SK-N-SH treated with all-trans-retinoic acid at 6 μM for 48 hours (cell line): ENCODE measurements at regions not wholly inside any gene's neighbourhood (a gene's known extent, or its start where the extent isn't known, plus 50 kb on each side); places are given as distances from the start of the nearest gene placed in this dataset.
"Not testable (repeated sequence)": the region's sequence is repeated elsewhere in the genome, so short reads cannot be mapped to it uniquely, and the experiment has no call there.

Source experiments
- SNAI2 ChIP-seq: fragments of 250-450 bp; sonication (Bioruptor Pico); IDR thresholded peaks from 2 replicates; pipeline ENCODE4 v1.5.0; 2020; ENCODE audit warnings: mild to moderate bottlenecking, moderate library complexity
- ZFP3 ChIP-seq: fragments of 250-450 bp; sonication (Bioruptor Pico); IDR thresholded peaks from 2 replicates; pipeline ENCODE4 v1.5.0; 2020; ENCODE audit warnings: mild to moderate bottlenecking, moderate library complexity
- ZNF565 ChIP-seq: fragments of 450-650 bp; formaldehyde crosslinking; conservative IDR thresholded peaks from 2 replicates; pipeline ENCODE4 v1.5.0; 2020; ENCODE audit warnings: low read depth, mild to moderate bottlenecking, moderate library complexity

DNA sequence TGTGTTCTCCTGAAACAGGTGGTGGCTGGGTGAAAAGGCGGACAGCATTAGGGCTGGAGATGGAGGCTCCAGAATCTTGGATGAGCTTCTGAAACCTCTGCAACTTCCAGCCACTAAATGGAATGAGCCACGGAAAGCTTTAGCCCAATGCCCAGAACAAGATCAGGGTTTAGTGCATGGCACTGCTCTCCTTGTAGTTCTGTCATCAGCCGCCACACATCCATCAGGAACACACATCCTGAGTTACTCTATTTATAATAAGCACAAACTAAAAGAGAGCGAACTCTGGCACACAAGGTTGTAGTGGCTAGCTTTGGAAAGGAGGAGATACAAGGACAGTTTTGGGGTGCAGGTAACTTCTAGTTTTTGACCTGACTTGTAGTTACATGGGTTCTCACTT lies 93.0 kb downstream of the NAPG start:
- not testable (repeated sequence) for TF ChIP-seq ZNF565, ZFP3, SNAI2 (CRISPR knock-in tag)
